ENCODE measurements at regions not wholly inside any gene's neighbourhood (a gene's known extent, or its start where the extent isn't known, plus 50 kb on each side); places are given as distances from the start of the nearest gene placed in this dataset.

DNA sequence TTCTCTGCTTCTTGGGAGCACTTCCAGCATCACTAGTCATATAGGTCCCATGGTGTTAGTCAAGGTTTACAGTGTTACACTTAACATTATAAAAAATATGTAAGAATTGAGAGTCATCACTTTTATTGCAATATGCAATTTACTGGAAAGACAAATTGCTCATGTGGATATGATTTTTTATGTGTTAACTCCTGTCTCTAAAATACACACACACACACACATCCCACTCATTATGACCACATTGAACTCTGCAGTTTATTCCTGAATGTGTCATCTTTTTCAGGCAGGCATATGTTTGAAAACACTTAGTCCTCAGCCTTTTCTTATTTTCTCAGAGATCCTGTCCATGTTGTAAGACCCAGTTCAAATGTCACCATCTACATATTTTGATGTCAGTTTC lies 148.5 kb upstream of the MRPS30 start:
- H2BK20ac ChIP-seq (ENCODE audit: low read depth, low read length), result no peak overlapping the region
- ChIA-PET POLR2A (ENCODE audit: unreplicated experiment) (no interaction called here), CTCF (no interaction called here)
- in situ Hi-C loops (cut with MboI; ENCODE audit: low sequenced_read_pairs) (no loop called here), intact Hi-C loops (cut with micrococcal nuclease) (no loop called here), dilution Hi-C loops (cut with HindIII; ENCODE audit: low sequenced_read_pairs, unreplicated experiment) (no loop called here)
- H2AK9ac ChIP-seq (replicated peaks; ENCODE audit: low read depth, low read length, poor library complexity), result no peak overlapping the region
- ATAC-seq (ENCODE audit: low read depth) (no peak), DNase-seq (no peak)
- H3K23ac ChIP-seq (ENCODE audit: low read depth, low read length), result no peak overlapping the region
- H2AFZ ChIP-seq (replicated peaks; ENCODE audit: low read length, poor library complexity), result no peak overlapping the region
- no peak overlapping the region for H3K14ac ChIP-seq (replicated peaks; ENCODE audit: low read depth, low read length)
- BruUV-seq (replicated peaks), result no TSS peak
- H3K56ac ChIP-seq (ENCODE audit: extremely low read depth, insufficient read depth, low read length), result no peak overlapping the region
- no peak overlapping the region for H2AK5ac ChIP-seq (ENCODE audit: low read depth, low read length)
- H2BK5ac ChIP-seq (ENCODE audit: low read depth, low read length, poor library complexity, severe bottlenecking), result no peak overlapping the region
- no peak overlapping the region for H3K4ac ChIP-seq (ENCODE audit: low read depth, low read length)
- H3K4me1 ChIP-seq (ENCODE audit: control insufficient read depth, insufficient read depth, low read length), result no peaks in the 10 kb centered on the region
- no peak overlapping the region for H2BK120ac ChIP-seq (ENCODE audit: low read depth, low read length)
- H3K9me3 ChIP-seq (ENCODE audit: control insufficient read depth, insufficient read depth, low read length), result peaks cover 4% of the 10 kb centered on the region
- no peaks in the 10 kb centered on the region for H3K79me1 ChIP-seq (ENCODE audit: low read depth in 1 of 2, low read length in 2 of 2)
- H3K36me3 ChIP-seq (ENCODE audit: control insufficient read depth, insufficient read depth, low read length), result no peaks in the 10 kb centered on the region
- H3K9me1 ChIP-seq (ENCODE audit: insufficient read depth, low read length), result no peaks in the 10 kb centered on the region
- H3K4me3 ChIP-seq (ENCODE audit: insufficient read depth, low read depth, low read length), result no peak overlapping the region
- no peak overlapping the region for H2BK15ac ChIP-seq (ENCODE audit: low read depth, low read length)
- H4K91ac ChIP-seq (ENCODE audit: insufficient read depth, low read depth, low read length), result no peak overlapping the region
- no peak for TF ChIP-seq SMC3 (IDR thresholded peaks at IDR 0.05; ENCODE audit: low read depth, low read length)
- TF ChIP-seq, protein P1, sequence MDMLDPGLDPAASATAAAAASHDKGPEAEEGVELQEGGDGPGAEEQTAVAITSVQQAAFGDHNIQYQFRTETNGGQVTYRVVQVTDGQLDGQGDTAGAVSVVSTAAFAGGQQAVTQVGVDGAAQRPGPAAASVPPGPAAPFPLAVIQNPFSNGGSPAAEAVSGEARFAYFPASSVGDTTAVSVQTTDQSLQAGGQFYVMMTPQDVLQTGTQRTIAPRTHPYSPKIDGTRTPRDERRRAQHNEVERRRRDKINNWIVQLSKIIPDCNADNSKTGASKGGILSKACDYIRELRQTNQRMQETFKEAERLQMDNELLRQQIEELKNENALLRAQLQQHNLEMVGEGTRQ (IDR thresholded peaks at IDR 0.05; ENCODE audit: low read depth, low read length), result no peak
- no peak for TF ChIP-seq NFE2L2 (IDR thresholded peaks at IDR 0.05; ENCODE audit: low read depth, low read length)
- no peak overlapping the region for H3K9ac ChIP-seq (ENCODE audit: low read depth, low read length)
- H4K20me1 ChIP-seq (ENCODE audit: insufficient read depth, low read length), result no peaks in the 10 kb centered on the region
- H4K8ac ChIP-seq (ENCODE audit: low read depth in 2 of 2, low read length in 2 of 2), result no peak overlapping the region
- H4K5ac ChIP-seq (ENCODE audit: low read depth, low read length), result no peak overlapping the region
- no peak overlapping the region for H3K18ac ChIP-seq (ENCODE audit: low read depth, low read length)
- no peaks in the 10 kb centered on the region for H3K27me3 ChIP-seq (ENCODE audit: control insufficient read depth, insufficient read depth, low read length)
- no peak overlapping the region for H3K4me2 ChIP-seq (ENCODE audit: low read depth, low read length)
- no peak overlapping the region for H3K27ac ChIP-seq (ENCODE audit: insufficient read depth, low read length)

Data from IMR-90 (cell line).